HCEC 1CT (cell line): ENCODE measurements at regions not wholly inside any gene's neighbourhood (a gene's known extent, or its start where the extent isn't known, plus 50 kb on each side); places are given as distances from the start of the nearest gene placed in this dataset.
A peak's percentile ranks its signal among the peaks of the same experiment; 100 is the strongest.
"Not testable (repeated sequence)": the region's sequence is repeated elsewhere in the genome, so short reads cannot be mapped to it uniquely, and the experiment has no call there.

Source experiments
- DNase-seq: peaks from one replicate; pipeline ENCODE4 v3.0.0-alpha.2; 2017

DNA sequence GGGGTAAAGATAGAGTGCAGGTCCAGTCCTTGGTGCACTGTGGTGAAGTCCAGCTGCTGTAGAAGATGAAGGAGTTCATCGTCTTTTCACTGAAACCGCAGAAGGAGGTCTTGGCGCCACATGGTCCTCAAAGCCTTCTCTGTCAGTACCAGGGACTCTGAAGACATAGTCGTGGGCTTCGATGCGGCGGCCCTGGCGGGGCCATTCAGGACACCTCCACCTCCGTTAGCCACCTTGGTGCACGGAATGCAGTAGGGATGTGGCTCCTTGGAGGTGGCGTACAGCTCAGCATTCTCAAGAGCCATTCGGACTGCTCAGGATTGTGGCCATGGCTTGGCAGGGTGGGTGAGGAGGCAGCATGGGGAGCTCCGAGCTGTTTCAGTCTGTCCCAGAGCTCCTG, 418.8 kb downstream of the SUCLG1 start:
- DNase-seq = no peak

- DNase-seq = no peak
Measured at GRCh38 chr2:84038866-84039265, 420.2 kb downstream of the SUCLG1 start.

- no peak for DNase-seq
Measured at GRCh38 chr2:84033347-84033974, 425.6 kb downstream of the SUCLG1 start.

GRCh38 chr2:84031312-84032050, 427.6 kb downstream of the SUCLG1 start:
- DNase-seq = no peak

DNA sequence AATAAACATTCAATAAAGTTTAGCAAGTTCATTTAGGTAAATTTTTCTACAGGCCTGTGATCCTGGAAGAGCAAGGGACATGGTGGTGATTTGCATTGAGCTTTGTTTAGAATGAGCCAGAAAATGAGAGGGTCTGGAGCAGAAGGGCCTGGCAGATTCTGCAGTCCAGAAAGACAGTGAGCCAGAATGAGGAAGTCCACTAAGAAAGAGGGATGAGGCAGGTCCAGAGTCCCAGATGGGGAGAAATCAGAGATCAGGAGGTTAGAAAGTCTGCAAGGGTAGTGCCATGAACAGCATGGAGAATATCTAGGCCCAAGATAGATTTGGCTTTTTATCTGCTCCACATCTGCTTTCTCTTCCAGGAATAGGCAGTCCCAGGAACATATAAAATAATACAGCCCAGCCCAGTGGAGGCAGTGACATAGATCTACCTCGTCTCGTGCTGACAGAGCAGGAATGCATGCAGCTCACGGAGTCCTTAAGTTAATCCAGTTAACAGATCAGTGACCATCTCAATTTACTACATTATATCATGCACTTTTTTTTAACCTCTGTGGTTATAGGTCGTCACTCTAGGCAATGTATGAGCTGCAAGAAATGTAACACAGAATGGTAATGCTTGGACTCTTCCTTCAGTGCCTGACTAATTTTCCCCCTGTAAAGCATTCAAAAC, 429.0 kb downstream of the SUCLG1 start:
- no peak for DNase-seq

DNA sequence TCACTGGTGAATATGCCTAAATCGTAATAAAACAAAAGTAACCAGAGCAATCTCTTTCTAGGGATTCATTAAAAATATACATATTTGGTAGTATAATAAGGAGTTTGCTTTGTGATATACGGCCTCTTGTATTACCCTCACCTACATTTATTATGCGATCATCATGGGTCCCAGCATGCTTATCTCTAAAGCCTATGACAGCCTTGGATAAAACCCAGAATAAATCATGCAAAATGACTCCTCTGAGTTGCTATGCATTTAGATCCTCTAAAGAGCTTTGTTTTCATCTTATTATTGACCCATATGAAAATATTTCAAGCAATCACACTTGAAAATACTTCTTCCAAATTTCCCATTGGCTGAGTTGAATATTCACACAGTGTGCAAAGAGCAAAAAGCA, 432.3 kb downstream of the SUCLG1 start:
- DNase-seq = no peak

- DNase-seq = peak; percentile 6
Measured at GRCh38 chr2:84022810-84023431, 436.2 kb downstream of the SUCLG1 start.

- DNase-seq = no peak
Measured at GRCh38 chr2:84017010-84017409, 442.1 kb downstream of the SUCLG1 start.

DNA sequence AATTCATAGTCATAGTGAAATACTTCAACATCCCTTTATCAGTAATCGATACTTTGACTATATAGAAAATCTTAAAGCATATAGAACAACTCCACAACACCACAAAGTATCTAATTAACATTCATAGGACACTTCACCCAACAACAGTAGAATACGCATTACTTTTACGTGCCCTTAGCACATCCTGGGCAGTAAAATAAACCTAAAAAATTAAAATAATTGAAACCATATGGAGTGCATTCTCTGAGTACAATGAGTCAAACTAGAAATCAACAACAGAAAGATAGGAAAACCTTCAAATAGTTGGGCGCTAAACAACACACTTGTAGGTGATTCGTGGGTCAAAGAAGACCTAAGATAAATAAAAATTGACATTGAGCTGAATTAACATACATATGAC, 442.9 kb downstream of the SUCLG1 start:
- no peak for DNase-seq

DNA sequence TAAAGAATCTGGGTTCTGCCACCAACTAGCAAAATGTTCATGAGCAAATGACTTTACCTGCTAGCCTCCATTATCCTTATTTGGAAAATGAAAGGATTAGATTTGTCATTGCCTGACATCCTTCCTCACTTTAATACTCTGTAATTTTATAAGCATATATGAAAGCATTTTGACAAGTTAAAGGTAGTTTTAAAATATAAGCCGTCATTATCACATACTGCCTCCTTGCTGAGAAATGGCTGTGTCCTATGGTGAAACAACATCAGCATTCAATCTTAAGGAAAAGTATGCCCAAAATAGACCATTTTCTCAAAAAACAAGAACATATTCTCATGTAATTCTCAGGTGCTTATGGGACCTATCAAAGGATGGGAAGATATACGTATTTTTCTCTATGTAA, 461.2 kb downstream of the SUCLG1 start:
- no peak for DNase-seq

DNA sequence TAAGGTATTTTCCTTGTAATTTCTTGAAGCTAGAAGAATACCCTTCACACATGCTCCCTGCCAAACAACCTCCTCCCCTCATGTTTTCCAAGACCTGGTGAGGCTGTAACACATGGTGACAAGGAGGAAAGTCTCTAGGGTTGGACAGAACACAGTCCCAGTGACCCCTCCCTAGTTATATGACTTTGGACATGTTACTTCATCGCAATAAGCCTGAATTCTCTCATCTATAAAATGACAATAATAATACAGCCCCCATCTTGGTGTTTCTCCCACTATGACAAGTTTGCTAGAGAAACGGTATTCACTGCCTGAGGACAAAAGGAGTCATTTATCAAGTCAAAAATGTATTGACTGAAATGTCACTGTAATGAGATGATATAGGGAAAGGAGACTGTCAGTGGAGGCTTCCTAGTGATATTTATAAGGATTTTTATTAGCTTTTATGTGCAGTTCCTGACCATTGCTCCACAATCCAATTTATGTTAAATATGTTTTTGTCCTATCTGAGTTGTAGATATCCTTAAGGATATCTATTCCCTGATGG, 464.4 kb downstream of the SUCLG1 start:
- DNase-seq = no peak

DNA sequence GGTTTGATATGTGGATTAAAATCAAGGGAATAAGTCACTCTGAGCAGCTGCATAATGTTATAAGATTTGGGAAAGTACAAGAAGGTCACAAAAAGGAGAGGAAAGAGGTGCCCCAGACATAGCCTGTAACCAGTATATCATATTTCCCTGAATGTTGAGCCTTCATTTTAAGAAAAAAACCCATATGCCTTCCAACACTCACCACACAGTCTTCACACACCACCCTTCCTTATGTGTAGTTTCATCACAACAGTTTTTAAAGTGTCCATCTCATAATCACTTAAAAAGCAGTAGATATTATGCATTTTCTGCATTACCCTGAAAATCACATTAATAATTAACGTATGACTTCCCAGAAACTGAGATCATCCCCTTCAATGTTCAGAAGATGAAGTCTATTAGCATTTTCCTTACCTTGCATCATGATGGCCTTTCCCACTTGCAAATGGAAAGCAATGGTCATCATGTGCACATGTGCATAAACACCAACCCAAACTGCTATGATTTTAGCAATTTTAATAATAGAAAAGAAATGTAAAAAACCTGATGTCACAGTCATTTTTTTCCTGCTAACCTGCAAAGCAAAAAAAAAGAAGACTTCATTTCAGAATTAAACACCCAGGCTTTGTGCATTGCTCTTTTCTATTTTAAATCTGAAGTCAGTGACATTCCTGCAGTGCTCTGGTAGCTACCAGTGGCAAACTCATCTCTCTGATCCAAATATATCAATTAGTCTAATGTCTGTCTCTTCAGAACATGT, 465.0 kb downstream of the SUCLG1 start:
- DNase-seq = no peak

- no peak for DNase-seq
Measured at GRCh38 chr2:83991992-83992391, 467.1 kb downstream of the SUCLG1 start.

DNA sequence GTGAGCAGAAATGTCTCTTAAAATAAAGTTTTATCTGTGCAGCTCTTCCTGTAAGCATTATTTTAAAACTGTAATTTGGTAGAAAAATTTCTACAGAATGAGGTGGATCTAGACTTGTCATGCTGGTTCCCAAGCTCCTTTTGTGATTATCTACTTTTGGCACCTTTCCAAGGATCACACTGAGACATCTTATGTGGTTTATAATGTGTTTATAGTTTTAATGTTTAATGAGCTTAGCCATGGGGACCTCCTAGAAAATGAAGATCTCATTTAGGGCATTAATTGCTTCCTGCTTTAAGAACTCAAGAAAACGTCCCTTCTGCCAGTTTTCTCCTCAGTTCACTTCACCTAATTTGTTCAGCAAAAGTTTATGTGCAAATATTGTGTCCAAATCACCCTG, 468.4 kb downstream of the SUCLG1 start:
- DNase-seq = no peak

- DNase-seq = not testable (repeated sequence)
Measured at GRCh38 chr2:83976628-83977027, 482.5 kb downstream of the SUCLG1 start.

- DNase-seq = no peak
Measured at GRCh38 chr2:83972128-83972527, 487.0 kb downstream of the SUCLG1 start.

DNA sequence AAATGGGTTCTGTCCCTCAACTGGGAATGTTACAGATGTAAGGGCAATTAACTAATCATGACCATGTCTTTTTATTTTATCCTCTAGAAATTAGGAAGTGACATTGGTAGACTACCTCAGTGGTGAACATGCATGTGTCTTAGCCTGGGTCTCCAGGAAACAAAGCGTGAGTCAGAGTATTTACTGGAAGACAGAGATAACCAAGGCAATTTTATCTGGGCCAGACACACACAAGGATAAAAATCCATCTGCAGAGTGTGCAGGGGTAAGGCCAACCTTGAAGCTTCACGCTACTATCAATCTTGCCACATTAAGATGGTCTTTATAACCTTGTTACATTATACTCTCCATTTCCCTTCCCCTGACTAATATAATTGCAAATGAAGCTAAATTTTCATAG, 487.5 kb downstream of the SUCLG1 start:
- no peak for DNase-seq

DNA sequence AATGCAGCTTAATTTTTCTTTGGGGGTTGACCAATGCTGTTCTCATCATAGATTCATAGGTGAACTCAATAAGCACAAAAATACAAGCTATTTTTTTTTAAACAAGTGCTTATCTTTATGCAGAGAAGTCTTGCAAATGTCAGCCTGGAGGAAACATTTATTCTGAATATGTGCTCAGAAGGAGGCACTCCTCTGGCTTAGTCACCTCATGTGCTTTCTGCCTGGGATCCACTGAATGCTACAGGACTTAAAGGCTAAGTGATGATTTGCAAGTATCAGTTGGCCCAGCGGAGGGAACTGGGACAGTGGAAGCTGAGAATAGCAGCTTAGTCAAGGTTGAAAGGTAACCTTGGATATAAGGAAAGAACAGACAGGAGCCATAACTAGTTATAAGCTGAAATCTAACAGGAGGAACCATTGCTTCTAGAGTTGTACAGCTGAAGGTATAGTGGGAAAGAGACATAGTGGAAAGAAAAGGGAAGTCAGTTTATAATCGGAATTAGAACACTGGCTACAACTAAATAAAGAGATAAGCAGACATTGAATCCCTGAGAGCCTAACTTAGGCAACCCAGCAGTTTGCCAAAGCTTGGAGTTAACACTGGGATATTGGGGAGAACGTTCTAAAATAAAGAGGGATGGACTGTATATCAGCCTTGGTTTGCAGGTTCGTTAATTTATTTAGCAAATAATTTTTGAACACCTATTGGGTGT, 488.7 kb downstream of the SUCLG1 start:
- no peak for DNase-seq

- DNase-seq = no peak
Measured at GRCh38 chr2:83969085-83969484, 490.0 kb downstream of the SUCLG1 start.

DNA sequence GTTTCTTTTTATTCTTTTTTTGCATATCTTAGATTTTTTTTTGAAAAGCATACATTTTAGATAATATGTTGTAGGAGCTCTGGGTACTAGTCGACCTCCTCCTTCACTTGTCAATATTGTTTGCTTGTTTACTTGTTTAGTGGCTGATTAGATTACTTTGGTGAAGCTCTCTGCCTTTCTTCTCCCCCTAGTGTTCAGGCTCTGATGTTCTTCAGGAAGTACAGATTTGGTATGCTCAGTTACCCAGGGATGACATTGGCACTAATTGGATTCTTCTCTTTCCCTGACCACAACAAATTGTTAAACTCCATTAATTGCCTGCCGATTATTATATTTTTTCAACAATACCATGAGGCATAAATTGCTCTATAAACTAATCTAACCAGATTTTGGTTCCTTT, 491.2 kb downstream of the SUCLG1 start:
- DNase-seq = no peak

DNA sequence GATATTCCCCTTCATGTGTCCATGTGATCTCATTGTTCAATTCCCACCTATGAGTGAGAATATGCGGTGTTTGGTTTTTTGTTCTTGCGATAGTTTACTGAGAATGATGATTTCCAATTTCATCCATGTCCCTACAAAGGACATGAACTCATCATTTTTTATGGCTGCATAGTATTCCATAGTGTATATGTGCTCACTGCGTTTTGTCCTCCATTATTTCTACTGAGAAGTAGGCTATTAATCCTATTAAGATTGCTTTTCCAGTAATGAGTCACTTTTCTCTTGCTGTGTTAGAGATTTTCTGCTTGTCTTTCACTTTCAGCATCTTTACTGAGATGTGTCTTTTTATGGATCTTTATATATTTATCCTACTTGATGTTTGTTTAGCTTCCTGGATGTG, 492.1 kb downstream of the SUCLG1 start:
- not testable (repeated sequence) for DNase-seq

GRCh38 chr2:83961512-83961911, 497.6 kb downstream of the SUCLG1 start:
- DNase-seq = no peak
